ENCODE measurements at regions not wholly inside any gene's neighbourhood (a gene's known extent, or its start where the extent isn't known, plus 50 kb on each side); places are given as distances from the start of the nearest gene placed in this dataset.

GRCh38 chr13:85277748-85278147 is 521.5 kb downstream of the SLITRK6 start:
- H3K27me3 Mint-ChIP-seq (ENCODE audit: low read depth): no peaks in the 10 kb centered on the region
- no peak for DNase-seq (ENCODE audit: low spot score)
- no peak overlapping the region for H3K4me3 Mint-ChIP-seq
- no peaks in the 10 kb centered on the region for H3K36me3 Mint-ChIP-seq (ENCODE audit: low read depth)
- H3K4me1 Mint-ChIP-seq (ENCODE audit: low read depth): no peaks in the 10 kb centered on the region
- H3K9me3 Mint-ChIP-seq: peaks cover 13% of the 10 kb centered on the region
- H3K27ac Mint-ChIP-seq: no peak overlapping the region

GRCh38 chr13:85266771-85267170 is 532.4 kb downstream of the SLITRK6 start:
- Mint-ChIP-seq H3K27me3 (ENCODE audit: low read depth) (no peaks in the 10 kb centered on the region), H3K4me1 (ENCODE audit: low read depth) (no peaks in the 10 kb centered on the region), H3K27ac (no peak overlapping the region), H3K4me3 (no peak overlapping the region), H3K36me3 (ENCODE audit: low read depth) (no peaks in the 10 kb centered on the region), H3K9me3 (peaks cover 40% of the 10 kb centered on the region)
- DNase-seq (ENCODE audit: low spot score): no peak

GRCh38 chr13:85266331-85266730 is 532.9 kb downstream of the SLITRK6 start:
- no peaks in the 10 kb centered on the region for H3K27me3 Mint-ChIP-seq (ENCODE audit: low read depth)
- no peak for DNase-seq (ENCODE audit: low spot score)
- H3K9me3 Mint-ChIP-seq: peaks cover 36% of the 10 kb centered on the region
- H3K4me1 Mint-ChIP-seq (ENCODE audit: low read depth): no peaks in the 10 kb centered on the region
- H3K4me3 Mint-ChIP-seq: no peak overlapping the region
- no peak overlapping the region for H3K27ac Mint-ChIP-seq
- H3K36me3 Mint-ChIP-seq (ENCODE audit: low read depth): no peaks in the 10 kb centered on the region

DNA sequence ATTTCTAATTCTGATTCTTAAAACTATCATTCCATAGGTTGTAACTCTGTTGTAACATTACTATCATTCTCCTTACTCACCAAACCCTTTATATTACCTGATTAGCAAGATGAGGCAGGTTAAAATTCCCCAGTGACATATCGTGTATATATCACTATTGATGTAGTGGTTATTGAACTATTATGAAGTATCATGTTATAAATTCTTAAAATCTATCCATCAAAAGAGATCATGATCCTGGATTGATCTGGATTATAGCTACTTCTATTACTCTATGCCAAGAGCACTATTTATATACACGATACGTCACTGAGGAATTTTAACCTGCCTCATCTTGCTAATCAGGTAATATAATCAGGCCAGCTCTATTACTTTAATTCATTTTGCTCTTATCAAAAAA is 533.9 kb downstream of the SLITRK6 start:
- no peaks in the 10 kb centered on the region for H3K36me3 Mint-ChIP-seq (ENCODE audit: low read depth)
- peaks cover 36% of the 10 kb centered on the region for H3K9me3 Mint-ChIP-seq

GRCh38 chr13:85262499-85262898 is 536.7 kb downstream of the SLITRK6 start:
- peaks cover 19% of the 10 kb centered on the region for H3K9me3 Mint-ChIP-seq
- no peaks in the 10 kb centered on the region for H3K36me3 Mint-ChIP-seq (ENCODE audit: low read depth)
- H3K4me3 Mint-ChIP-seq: no peak overlapping the region
- no peak overlapping the region for H3K27ac Mint-ChIP-seq
- no peaks in the 10 kb centered on the region for H3K27me3 Mint-ChIP-seq (ENCODE audit: low read depth)
- no peak for DNase-seq (ENCODE audit: low spot score)
- H3K4me1 Mint-ChIP-seq (ENCODE audit: low read depth): no peaks in the 10 kb centered on the region

More for the DNA sequence above, 533.9 kb downstream of the SLITRK6 start:
- Mint-ChIP-seq H3K4me3 (no peak overlapping the region), H3K4me1 (ENCODE audit: low read depth) (no peaks in the 10 kb centered on the region), H3K27ac (no peak overlapping the region), H3K27me3 (ENCODE audit: low read depth) (no peaks in the 10 kb centered on the region)
- no peak for DNase-seq (ENCODE audit: low spot score)

DNA sequence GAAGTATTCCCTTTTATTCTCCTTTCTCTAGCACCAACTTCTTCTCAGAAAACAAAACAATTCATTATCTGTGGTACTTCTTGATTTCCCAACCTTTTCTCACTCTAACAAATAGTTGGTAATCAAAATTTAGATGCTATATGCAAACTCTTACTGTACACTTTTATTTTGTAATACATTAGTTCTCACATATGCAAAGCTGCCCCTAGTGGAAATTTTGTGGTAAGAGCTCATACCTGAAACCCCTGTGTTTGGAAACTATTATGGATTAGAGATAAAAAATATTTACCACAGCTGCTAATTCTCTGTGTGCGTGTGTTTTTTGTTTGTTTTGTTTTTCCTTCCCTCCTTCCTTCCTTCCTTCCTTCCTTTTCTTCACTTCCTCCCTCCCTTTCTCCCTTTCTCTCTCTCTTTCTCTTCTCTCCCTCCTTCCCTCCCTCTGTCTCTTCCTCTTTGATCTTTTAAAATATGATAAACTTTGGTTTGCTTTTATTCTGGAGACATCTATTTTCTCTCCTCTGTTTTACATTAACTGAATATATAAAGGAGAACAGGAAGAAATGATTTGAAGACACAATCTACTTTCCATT is 537.4 kb downstream of the SLITRK6 start:
- H3K36me3 Mint-ChIP-seq (ENCODE audit: low read depth): no peaks in the 10 kb centered on the region
- DNase-seq (ENCODE audit: low spot score): no peak

GRCh38 chr13:85260896-85261295 is 538.3 kb downstream of the SLITRK6 start:
- no peaks in the 10 kb centered on the region for H3K4me1 Mint-ChIP-seq (ENCODE audit: low read depth)
- H3K4me3 Mint-ChIP-seq: no peak overlapping the region
- H3K9me3 Mint-ChIP-seq: peaks cover 10% of the 10 kb centered on the region
- no peaks in the 10 kb centered on the region for H3K36me3 Mint-ChIP-seq (ENCODE audit: low read depth)
- DNase-seq (ENCODE audit: low spot score): no peak
- no peak overlapping the region for H3K27ac Mint-ChIP-seq
- no peaks in the 10 kb centered on the region for H3K27me3 Mint-ChIP-seq (ENCODE audit: low read depth)

More for the DNA sequence above, 537.4 kb downstream of the SLITRK6 start:
- Mint-ChIP-seq H3K27me3 (ENCODE audit: low read depth) (no peaks in the 10 kb centered on the region), H3K9me3 (peaks cover 12% of the 10 kb centered on the region), H3K4me1 (ENCODE audit: low read depth) (no peaks in the 10 kb centered on the region), H3K4me3 (no peak overlapping the region), H3K27ac (no peak overlapping the region)

GRCh38 chr13:85255978-85256377 is 543.2 kb downstream of the SLITRK6 start:
- H3K9me3 Mint-ChIP-seq: peaks cover 23% of the 10 kb centered on the region
- no peak overlapping the region for H3K4me3 Mint-ChIP-seq
- no peaks in the 10 kb centered on the region for H3K27me3 Mint-ChIP-seq (ENCODE audit: low read depth)
- H3K4me1 Mint-ChIP-seq (ENCODE audit: low read depth): no peaks in the 10 kb centered on the region
- DNase-seq (ENCODE audit: low spot score): no peak
- H3K27ac Mint-ChIP-seq: no peak overlapping the region
- H3K36me3 Mint-ChIP-seq (ENCODE audit: low read depth): no peaks in the 10 kb centered on the region

DNA sequence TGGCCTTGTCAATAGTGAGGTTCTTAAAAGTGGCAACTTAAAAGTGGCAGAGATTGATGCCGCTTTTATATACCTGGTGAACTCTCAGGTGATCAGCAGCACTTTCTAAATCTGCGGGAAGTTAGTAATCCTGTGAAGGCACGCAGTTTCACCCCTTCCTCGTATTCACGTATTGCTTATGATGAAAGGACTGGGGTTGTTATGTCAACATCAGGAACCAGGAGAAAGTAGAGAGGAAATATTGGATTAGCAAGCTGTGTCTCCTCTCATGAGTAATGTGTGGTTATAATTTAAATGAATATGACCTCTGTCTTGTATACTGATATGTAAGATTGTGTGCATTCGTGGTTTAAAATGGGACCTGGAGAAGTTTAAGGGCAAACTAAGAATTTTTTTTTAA is 544.6 kb downstream of the SLITRK6 start:
- Mint-ChIP-seq H3K4me3 (no peak overlapping the region), H3K36me3 (ENCODE audit: low read depth) (no peaks in the 10 kb centered on the region), H3K27me3 (ENCODE audit: low read depth) (no peaks in the 10 kb centered on the region), H3K4me1 (ENCODE audit: low read depth) (no peaks in the 10 kb centered on the region), H3K9me3 (peaks cover 23% of the 10 kb centered on the region), H3K27ac (no peak overlapping the region)
- DNase-seq (ENCODE audit: low spot score): no peak

GRCh38 chr13:85249151-85249550 is 550.1 kb downstream of the SLITRK6 start:
- Mint-ChIP-seq H3K27me3 (ENCODE audit: low read depth) (no peaks in the 10 kb centered on the region), H3K4me3 (no peak overlapping the region), H3K36me3 (ENCODE audit: low read depth) (no peaks in the 10 kb centered on the region), H3K27ac (no peak overlapping the region), H3K9me3 (peaks cover 26% of the 10 kb centered on the region), H3K4me1 (ENCODE audit: low read depth) (no peaks in the 10 kb centered on the region)
- DNase-seq (ENCODE audit: low spot score): no peak

DNA sequence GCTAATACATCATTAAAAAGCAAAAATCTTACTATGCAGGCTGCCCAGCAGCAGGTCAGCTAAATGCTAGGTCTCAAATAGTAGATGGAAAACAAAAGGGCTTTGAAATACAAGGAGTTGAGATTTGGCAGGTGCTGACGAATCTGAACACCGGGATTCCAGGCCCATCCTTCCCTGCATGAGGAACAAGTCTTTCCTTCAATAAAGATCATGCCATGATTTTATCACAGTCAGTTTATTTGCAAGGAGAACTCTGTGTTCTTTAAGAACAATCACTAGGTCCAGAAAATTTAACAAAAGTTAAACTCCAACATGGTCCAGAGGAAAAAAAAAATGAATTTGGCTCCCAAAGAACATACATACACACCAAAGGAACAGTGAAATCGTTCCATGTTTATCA is 551.4 kb downstream of the SLITRK6 start:
- no peak overlapping the region for H3K27ac Mint-ChIP-seq
- H3K4me1 Mint-ChIP-seq (ENCODE audit: low read depth): no peaks in the 10 kb centered on the region
- DNase-seq (ENCODE audit: low spot score): no peak
- H3K4me3 Mint-ChIP-seq: no peak overlapping the region
- H3K27me3 Mint-ChIP-seq (ENCODE audit: low read depth): no peaks in the 10 kb centered on the region
- H3K36me3 Mint-ChIP-seq (ENCODE audit: low read depth): no peaks in the 10 kb centered on the region
- peaks cover 25% of the 10 kb centered on the region for H3K9me3 Mint-ChIP-seq

- Mint-ChIP-seq H3K4me3 (no peak overlapping the region), H3K27ac (no peak overlapping the region), H3K36me3 (ENCODE audit: low read depth) (no peaks in the 10 kb centered on the region), H3K4me1 (ENCODE audit: low read depth) (no peaks in the 10 kb centered on the region), H3K9me3 (peaks cover 18% of the 10 kb centered on the region), H3K27me3 (ENCODE audit: low read depth) (no peaks in the 10 kb centered on the region)
- no peak for DNase-seq (ENCODE audit: low spot score)
These were observed 555.4 kb downstream of the SLITRK6 start for GRCh38 chr13:85243831-85244230.

- no peaks in the 10 kb centered on the region for H3K27me3 Mint-ChIP-seq (ENCODE audit: low read depth)
- H3K4me3 Mint-ChIP-seq: no peak overlapping the region
- no peaks in the 10 kb centered on the region for H3K4me1 Mint-ChIP-seq (ENCODE audit: low read depth)
- H3K9me3 Mint-ChIP-seq: peaks cover 14% of the 10 kb centered on the region
- no peak for DNase-seq (ENCODE audit: low spot score)
- H3K27ac Mint-ChIP-seq: no peak overlapping the region
- no peaks in the 10 kb centered on the region for H3K36me3 Mint-ChIP-seq (ENCODE audit: low read depth)
These were observed 558.2 kb downstream of the SLITRK6 start for GRCh38 chr13:85241060-85241459.

DNA sequence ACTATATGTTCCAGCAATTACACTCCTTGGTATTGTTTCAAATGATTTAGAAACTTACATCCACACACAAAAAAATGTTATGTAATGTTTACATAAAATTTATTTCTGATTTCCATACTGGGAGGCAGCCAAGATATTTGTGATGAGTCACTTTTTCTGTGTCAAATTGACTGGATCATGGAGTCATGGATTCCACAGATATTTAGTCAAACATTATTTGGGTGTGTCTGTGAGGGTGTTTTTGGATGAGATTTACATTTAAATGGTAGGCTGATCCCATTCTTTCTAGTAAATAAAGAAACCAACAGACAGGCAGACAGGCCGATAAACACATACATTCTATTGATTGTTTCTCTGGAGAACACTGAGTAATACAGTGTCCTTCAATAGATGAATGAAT is 562.8 kb downstream of the SLITRK6 start:
- no peaks in the 10 kb centered on the region for H3K36me3 Mint-ChIP-seq (ENCODE audit: low read depth)
- no peaks in the 10 kb centered on the region for H3K27me3 Mint-ChIP-seq (ENCODE audit: low read depth)
- H3K4me1 Mint-ChIP-seq (ENCODE audit: low read depth): no peaks in the 10 kb centered on the region
- no peak overlapping the region for H3K4me3 Mint-ChIP-seq
- DNase-seq (ENCODE audit: low spot score): no peak
- H3K27ac Mint-ChIP-seq: no peak overlapping the region
- no peaks in the 10 kb centered on the region for H3K9me3 Mint-ChIP-seq

GRCh38 chr13:85230691-85231093 is 568.5 kb downstream of the SLITRK6 start:
- DNase-seq (ENCODE audit: low spot score): no peak
- Mint-ChIP-seq H3K4me1 (ENCODE audit: low read depth) (no peaks in the 10 kb centered on the region), H3K27me3 (ENCODE audit: low read depth) (no peaks in the 10 kb centered on the region), H3K36me3 (ENCODE audit: low read depth) (no peaks in the 10 kb centered on the region), H3K27ac (no peak overlapping the region), H3K9me3 (peaks cover 8% of the 10 kb centered on the region), H3K4me3 (no peak overlapping the region)
